Stimulated activated CD4-positive, alpha-beta T cell treated with anti-CD3 and anti-CD28 coated beads, Interleukin-4, amount 100 ng/mL, for 48 hours (primary cell): ENCODE measurements at regions not wholly inside any gene's neighbourhood (a gene's known extent, or its start where the extent isn't known, plus 50 kb on each side); places are given as distances from the start of the nearest gene placed in this dataset.
"Not testable (repeated sequence)": the region's sequence is repeated elsewhere in the genome, so short reads cannot be mapped to it uniquely, and the experiment has no call there.

Experiments
- DNase-seq, 2 donors: peaks; one replicate each; pipeline ENCODE4 v3.0.0-alpha.2; 2020; ENCODE audit warnings: low read depth in 2 of 2

DNA sequence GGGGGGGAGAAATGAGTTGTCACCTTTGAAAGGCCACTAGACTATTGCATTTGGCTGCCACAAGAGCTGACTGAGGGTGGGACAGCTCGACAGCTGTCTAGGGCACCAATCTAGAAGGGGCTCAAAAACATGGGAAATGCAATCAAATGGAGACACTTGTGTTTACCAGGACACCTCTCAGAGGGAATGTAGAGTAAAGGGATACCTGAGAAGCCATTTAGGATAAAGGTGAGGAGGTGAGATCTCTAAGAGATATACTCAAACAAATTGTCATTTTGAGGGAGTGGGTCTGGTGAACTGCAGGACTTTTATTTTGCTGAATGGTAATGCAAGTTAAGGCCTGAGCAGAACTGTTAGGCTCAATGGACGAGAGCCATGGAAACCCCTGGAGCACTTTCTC, 159.8 kb downstream of the DDX1 start:
- no peak for DNase-seq

DNA sequence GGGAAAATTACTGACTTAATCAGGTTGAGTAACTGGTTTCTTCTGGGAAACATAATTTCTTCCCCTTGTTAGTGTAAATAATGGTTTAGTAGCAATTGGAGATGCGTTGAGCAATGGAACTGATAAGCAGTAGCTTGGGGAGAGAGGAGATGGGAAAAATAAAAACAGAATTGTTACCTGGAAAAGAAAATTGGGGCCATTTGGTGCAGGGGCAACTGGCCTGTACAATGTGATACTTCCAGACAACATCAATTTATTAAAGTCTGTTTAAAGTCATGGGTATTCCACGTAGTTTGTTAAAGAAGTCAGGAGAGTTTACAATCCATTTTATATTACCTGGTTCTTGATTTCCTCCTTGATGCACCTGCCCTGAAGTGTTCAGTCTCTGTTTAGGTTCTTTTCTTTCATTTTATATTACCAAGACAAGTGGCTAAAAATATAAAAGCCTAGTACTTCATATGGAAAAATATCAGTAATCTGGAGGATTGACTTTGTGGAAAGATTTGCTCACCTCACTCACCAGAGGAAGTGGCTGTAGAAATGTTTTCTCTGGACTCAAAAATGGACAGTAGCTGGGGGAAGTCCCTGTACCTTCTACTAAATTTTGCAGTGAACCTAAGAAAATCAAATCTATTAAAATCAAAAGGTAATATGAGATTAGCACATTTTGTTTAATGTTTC, 161.0 kb downstream of the DDX1 start:
- DNase-seq: no peak

DNA sequence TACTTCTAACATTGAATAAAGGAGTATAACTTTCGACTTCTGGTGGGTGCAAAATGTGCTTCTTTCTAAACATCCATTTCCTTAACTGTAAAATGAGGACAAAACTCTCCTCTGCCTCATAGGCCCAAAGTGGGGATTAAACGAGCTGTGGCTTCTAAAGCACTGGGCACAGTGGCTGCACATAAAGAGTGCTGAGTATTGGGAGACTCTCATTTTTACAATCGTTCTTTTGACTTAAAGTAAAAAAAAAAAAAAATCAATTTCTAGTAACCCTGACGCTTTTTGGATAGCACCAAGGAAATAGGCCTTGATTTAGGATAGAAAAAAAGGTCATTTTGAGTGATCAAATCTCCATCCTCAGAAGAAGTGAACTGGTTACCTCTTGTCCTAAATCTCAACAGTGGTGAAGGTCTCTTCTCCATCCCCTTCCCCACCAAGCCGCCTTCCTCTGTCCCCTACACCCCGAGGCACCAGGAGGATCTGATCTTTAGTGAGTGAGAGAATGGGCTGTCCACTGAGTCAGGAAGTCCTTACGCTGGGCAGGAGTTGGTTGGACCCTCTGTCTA, 161.6 kb downstream of the DDX1 start:
- DNase-seq: no peak

DNA sequence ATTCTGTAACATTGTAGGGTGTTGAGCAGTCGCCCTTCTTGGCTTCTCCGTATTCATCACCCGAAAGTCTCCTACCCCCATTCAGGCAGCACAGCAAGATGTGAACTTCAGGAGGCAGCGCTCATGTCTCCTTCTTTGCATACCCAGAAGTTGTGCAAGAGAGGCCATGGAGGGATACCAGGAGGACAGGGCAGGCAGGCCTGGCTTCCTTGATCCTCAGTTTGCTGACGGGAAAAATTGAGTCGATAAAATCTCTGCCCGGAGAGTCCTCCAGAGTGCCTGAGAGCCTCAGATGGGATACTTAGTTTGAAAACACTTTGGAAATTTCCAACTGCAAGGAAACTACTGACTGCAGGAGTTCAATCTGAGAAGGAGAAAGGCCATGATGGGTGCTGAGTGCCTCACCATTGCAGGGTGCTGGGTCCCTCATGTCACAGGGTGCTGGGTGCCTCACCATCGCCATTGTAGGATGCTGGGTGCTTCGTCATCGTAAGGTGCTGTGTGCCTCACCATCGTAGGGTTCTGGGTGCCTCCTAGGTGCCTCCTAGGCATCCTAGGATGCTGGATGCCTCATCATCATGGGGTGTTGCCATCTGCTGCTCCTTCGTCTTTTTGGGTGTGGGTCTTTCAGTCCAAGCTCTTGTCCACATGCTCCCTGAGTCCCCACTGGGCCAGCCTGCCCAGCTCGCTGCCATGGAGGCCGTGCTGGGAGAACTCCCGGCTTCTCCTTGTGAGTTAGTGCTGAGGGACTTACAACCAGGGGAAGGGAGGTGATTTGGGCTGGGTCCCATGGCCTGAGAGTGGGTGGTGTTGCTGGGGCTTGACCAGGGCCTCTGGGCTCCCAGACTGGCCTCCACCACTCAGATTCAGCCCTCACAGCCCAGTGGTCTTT, 162.4 kb downstream of the DDX1 start:
- DNase-seq: no peak

DNA sequence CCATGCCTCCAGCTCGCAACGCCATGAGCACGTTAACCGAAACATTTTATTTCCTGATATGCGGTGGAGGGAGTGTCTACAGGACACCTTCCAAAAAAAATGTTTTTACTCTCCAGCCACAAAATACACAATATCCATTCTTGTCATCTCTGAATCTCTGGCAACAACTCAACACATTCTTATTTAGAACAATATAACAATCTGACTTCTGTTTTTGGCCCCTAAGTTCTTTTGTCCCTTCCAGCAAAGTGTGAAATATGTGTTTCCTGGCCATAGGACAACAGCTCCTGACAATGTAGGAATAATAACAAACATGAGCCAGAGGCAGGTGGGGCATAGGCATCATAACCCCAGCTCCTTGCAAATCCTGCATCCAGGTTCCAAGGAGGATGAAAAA, 163.0 kb downstream of the DDX1 start:
- DNase-seq: no peak

DNA sequence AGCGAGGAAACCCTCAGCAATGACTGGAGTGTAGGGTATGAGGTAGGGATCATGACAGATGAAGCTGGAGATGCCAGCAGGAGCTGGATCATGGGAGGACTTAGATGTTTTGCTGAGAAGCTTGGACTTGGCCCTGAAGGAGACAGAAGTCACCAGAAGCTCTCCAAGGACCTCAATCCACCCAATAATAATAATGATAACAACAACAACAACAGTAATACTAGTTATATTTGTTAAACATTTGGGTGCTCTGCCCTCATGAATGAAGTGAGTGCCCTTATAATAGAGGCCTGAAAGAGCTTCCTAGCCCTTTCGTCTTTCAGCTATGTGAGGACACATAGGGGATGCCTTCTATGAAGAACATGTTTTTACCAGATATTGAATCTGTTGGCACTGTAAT, 163.9 kb downstream of the DDX1 start:
- DNase-seq: no peak

DNA sequence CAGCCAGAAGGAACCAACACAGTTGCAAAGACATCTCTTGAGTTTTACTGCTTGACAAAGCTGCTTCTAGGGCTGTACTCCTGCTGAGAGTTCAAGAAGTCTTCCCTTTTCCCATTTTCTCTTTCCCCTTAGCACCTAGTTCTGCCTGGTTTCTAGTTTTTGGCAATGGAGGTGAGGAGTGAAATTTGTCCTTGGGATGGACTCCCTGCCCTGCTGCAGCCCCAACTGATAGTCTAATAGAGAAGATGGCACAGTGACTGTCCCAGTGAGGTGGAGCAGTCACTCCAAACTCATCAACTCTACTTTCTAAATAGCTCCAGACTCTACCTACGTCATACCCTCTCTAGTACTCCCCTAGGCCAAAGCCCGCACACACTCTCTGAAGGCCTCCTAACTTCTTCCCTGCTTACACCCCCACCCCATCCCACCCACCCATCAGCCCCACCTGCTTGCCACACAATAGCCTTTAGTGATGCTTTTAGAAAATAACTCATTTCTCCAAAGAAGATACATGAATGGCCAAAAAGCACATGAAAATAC, 164.4 kb downstream of the DDX1 start:
- no peak for DNase-seq

DNA sequence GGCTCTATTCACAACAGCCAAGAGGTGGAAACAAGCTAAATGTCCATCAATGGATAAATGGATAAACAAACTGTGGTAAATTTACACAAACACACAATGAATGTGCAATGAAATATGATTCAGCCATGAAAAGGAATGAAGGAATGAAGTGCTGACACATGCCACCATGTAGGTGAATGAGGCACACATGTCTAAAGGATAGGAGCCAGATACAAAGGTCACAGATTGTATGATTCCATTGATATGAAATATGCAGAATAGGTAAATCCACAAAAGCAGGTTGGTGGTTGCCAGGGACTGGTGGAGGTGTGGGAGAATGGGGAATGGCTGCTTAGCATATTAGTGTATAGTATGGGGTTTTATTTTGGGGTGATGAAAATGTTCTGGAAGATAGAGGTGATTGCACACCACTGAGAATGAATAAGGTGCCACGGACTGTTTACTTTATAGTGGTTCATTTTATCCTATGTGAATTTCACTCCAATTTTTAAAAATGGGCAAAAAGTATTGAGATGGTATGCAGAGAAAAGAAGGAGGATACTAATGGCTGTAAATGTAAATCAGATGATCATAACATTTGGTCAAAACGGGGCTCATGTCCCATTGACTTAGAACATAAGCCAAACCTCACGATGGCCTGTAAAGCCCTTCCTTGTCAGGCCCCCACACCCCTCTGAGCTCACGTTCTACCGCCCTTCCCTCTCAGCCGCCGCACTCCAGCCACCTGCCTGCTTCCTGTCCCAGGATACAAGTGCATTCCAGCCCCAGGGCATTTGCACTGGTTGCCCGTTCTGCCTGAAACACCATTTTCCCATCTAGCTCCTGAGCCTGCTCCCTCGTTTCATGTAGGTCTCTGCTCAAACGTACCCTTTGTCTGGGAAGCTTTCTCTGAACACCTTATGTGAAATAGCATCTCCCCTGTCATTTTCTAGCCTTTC, 165.5 kb downstream of the DDX1 start:
- no peak for DNase-seq

DNA sequence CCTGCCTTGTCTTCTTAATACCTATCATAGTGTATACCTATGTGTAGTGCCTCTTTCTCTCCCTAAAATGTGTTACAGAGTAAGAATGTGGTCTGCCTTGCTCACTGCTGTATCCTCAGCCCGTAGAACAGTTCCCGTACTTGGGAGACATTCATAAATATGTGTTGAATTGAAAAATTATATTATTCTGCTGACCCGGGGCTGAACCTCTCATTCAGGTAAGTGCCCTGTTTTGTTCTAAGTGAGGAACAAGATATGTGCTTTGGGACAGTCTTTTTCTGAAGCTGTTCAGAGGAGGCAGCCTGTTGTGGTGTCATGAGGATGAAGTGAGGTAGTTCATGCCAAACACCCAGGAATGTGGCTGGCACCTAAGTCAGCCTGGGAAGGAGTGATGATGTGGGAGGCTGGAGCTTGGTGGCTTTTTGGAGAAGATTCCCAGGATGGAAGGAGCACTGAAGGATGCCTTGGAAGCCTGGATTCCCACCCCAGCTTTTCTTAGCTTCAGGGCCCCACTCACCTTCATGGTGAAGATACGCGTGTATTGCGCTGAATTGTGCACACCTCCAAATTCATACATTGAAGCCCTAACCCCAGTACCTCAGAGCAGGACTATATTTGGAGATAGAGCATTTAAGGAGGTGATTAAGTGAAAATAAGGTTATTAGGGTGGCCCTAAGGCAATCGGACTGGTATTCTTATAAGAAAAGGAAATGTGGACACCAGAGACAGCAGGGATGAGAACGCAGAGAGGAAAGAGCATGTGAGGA, 166.3 kb downstream of the DDX1 start:
- DNase-seq: no peak

DNA sequence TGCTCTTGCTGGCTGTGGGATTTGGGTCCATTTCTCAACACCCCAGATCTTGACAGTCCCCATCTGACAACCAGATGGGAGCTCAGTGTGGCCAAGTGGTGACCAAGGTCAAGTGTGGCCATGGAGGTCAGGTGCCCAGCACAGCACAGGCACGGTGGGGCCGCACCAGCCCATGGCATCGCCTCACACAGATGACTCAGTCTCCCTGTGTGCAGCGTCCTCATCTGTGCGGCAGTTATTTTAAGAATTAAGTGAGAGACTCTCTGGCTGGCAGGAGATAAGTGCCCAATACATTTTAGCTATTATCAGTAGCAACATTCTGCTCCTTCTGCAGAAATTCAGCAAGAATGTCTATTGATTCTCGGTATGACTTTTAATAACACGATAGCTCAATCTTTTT, 167.2 kb downstream of the DDX1 start:
- DNase-seq: no peak

DNA sequence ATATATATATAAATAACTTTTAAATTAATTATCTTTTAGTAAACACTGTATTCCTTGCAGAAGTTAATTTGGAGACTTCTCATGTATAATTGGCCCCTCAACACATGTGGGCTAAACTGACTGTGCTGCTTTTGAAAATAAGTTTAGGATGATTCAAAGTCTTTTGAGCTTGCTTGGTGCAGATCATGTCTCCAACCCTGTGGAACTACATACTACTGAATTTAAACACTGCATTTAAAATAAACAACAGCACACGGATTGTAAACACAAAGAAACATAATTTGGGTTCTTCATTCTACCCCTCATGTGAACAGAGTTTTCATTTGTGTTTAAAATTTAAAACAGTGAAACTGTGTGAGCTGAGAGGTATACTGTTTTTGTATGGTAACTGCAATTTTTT, 167.7 kb downstream of the DDX1 start:
- no peak for DNase-seq

DNA sequence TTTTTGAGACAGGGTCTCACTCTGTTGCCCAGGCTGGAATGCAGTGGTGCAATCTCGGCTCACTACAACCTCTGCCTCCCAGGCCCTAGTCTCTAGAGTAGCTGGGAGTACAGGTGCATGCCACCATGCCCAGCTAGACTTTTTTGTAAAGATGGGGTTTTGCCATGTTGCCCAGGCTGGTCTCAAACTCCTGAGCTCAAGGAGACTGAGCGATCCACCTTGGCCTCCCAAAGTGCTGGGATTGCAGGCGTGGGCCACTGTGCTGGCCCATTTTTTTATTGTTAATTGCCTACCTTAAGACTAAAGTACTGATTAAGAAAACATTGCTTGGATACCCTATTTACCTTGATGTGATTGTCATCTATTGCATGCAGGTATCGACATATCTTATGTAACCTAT, 168.1 kb downstream of the DDX1 start:
- DNase-seq: not testable (repeated sequence)

DNA sequence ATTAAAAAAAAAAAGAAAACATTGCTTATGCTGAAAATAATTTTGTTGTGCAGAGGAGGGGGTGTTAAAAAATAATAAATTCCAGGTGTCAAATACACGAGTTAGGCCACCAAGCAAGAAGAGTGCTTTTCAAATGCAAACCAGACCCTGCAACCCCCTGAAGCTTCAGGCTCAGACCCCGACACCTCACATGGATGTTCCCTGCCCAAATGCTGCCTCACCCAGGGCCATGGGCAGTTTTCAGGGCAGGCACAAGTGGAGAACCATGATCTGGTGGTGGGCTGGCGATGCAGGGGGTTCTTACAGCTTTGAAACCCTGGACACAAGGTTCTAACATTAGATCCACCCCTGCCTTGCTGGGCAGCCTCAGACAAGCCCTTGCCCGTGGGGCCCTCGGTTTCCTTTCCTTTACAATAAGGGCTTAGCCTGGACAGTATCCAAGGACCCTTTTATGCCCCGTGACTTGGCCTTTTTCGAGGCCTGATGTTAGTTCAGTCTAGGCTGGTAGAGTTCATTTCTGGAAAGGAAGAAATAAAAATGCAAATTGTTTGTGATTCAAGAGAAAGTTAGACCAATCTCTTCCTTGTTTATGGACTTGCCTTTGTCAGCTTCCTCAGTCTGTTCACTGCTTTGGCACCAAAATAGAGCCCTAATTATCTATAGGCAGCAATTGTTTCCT, 168.7 kb downstream of the DDX1 start:
- DNase-seq: no peak

DNA sequence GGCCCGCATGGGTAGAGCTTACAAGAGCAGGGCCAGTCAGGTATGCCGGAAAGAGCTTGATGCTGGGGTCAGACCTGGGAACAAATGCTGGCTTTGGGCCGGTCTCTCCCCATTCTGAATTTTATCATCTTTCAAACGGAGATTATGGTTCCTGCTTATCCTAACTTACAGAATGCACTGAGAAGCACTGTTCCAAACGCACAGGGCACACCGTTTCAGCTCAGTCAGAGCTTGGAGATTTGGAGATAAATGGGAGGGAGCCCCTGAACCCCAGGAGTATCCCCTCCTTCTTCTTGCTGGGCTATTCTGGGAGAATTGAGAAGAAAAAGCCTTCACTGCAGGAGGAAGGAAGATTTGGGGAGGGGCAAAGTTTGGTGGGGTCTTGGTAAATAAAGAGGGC, 169.4 kb downstream of the DDX1 start:
- DNase-seq: no peak

DNA sequence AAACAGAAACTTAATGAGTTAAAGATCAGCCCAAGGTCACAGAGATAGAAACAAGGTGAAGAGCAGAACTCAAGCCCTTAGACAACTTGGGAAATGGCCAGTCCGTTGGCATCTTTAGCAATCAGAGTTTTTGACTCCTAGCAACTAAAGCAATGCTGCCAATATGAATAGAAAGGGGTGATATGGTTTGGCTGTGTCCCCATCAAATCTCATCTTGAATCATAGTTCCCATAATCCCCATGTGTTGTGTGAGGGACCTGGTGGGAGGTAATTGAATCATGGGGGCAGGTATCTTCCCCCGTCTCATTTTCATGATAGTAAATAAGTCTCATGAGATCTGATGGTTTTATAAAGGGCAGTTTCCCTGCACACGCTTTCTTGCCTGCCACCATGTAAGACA, 170.2 kb downstream of the DDX1 start:
- DNase-seq: no peak

DNA sequence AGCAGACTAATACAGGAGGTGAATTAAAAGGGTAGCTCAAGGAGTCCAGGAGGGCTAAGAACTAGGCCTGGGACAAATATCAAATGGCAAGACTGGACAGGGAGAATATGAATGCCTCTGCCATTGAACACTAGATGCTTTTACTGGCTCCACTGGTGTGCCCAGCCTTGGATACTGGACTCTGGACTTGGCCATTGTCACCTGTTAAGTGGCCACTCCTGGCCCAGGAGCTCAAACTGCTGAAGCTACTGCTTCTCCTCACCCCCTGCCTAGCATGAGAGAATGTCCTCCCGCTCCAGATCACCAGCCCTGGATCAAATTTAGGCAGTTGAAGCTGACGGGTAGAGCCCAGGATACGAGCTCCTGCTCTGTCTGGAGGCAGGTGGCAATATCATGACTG, 170.8 kb downstream of the DDX1 start:
- no peak for DNase-seq

DNA sequence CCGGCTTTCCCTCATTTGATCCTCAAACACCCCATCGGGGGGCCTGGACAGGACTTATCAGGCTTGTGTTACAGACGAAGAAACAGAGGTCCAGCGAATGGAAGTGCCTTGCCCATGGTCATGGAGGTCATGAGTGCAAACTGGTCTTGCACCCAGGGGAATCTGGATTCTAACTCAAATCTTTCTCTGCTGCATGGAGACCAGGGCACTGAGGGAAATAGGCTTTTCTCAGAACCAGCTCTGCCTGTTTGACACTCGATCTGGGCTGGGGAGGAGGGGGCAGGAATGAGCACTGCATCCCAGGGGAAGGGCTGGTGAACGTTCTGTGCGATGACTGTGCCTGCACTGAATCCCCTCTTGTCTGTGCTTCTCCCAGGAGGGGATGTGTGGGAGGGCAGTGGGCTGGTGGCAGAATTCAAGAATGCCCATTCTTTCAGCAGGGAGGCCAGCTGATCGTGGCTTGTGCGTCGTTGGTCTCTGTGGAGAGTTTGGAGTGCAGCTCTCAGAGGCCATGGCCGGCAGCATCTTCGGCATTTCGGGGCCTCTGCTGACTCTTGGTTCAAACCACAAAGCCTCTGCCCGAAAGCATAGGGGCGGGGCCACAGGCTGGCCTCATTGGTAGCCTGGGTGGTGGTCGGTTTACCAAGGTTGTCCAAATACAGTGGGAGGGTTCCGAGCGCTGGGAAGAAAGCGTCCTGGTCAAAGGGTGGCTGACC, 171.6 kb downstream of the DDX1 start:
- no peak for DNase-seq

DNA sequence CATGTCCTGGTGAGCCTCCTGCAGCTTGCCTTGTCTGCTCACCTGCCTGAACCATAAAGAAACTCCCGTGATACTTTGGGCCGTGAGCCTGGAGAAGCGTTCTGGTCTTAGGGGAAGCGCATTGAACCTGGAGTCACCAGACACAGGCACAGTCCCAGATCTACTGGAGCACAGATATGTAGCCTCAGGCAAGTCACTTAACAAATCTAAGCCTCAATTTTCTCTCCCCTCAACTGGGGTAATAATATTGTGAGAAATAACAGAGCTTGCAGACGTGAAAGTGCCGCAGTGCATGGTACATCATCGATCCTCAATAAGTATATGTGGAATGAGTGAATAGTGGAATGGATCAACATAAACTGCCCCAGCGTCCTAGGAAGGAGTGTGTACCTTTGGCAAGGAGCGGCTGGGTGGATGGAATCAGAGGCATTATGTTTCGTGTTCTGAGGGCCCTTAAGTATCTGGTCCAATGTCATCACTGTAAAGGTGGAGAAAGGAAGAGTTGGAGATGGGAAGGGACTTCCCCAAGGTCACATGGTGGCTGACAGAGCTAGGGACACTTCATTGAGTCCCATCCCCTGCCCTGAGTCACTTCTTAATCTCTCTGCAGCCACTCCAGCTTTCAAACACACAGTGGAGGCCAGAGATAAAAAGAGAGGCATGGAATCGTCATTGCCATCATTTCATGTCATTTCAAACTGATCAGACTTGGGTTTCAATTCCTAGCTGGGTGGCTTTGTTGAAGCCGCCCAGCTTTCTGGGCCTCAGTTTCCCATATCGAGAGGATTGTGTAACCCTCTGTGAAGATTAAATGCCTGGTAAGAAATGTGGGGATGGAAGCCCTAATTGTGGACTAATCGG, 172.4 kb downstream of the DDX1 start:
- no peak for DNase-seq

DNA sequence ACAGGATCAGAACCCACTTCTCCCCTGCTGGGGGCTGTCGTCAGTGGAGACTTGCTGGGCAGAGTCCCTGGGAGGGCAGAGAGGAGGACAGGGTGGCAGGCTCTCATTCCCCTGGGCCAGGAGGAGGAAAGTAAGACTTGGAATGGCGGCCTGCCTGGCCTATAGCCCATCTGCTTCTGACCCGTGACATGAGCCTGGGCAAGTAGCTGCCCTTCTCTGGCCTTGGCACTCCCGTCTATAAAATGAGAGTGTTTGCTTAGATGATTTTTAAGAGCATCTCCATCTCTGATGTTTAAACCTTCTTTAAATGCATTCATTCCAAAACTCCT, 173.0 kb downstream of the DDX1 start:
- no peak for DNase-seq
